Rectal smooth muscle tissue (tissue), 1 donor: ENCODE measurements at regions not wholly inside any gene's neighbourhood (a gene's known extent, or its start where the extent isn't known, plus 50 kb on each side); places are given as distances from the start of the nearest gene placed in this dataset.

ENCODE experiments used
- H3K27ac ChIP-seq: one replicate; pipeline ENCODE4 v1.7.0; 2013; ENCODE audit warnings: low read depth, low read length, inconsistent platforms
- H3K27me3 ChIP-seq: one replicate; pipeline ENCODE4 v1.7.0; 2013; ENCODE audit warnings: low read length; ENCODE audit not compliant: control insufficient read depth, insufficient read depth
- H3K36me3 ChIP-seq: one replicate; pipeline ENCODE4 v1.7.0; 2013; ENCODE audit warnings: low read length; ENCODE audit not compliant: control insufficient read depth, insufficient read depth
- H3K4me1 ChIP-seq: one replicate; pipeline ENCODE4 v1.7.0; 2013; ENCODE audit warnings: low read length; ENCODE audit not compliant: control insufficient read depth, insufficient read depth
- H3K4me3 ChIP-seq: one replicate; pipeline ENCODE4 v1.7.0; 2013; ENCODE audit warnings: low read length
- H3K9ac ChIP-seq: one replicate; pipeline ENCODE4 v1.7.0; 2013; ENCODE audit warnings: low read length

DNA sequence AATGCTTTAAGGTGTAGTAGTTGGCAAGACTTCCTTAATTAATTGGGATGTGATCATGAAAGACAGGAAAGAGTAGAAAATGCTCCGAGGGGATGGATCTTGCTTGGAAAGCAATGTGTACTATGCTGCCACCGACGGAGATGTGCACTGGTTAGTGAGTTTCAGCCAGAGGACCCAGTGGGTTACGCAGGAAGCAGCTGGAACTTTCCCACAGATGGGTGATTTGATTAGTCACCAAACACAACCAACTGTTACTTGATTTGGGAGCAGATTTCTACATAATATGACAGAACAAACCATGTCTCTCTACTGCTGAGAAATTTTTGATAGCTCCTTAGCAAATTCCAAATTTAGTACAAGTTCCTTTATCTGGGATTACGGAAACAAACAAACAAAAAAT, 245.4 kb upstream of the MCTP2 start:
- peaks cover 4% of the 10 kb centered on the region for H3K4me1 ChIP-seq
- no peaks in the 10 kb centered on the region for H3K36me3 ChIP-seq
- H3K27me3 ChIP-seq, result no peaks in the 10 kb centered on the region
- H3K9ac ChIP-seq, result no peak overlapping the region
- no peak overlapping the region for H3K27ac ChIP-seq
- H3K4me3 ChIP-seq, result no peak overlapping the region

DNA sequence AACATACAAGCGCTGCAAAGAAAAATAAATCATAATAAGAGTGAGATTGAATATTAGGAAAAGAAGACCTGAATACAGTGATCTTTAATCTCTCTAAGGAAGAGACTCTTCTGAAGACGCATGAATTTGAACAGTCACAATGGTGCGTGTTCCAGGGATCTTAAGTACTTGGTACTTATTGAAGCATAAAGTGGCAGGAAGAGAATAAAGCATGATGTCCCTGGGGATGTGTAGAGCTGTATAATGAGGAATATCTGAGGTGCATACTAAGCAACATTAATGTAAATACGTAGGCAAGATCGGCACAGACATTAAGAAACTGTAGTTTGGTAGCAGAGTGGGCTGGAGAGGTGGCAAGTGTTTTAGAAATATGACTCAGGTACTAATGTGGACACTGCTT, 246.2 kb upstream of the MCTP2 start:
- Histone ChIP-seq H3K4me1 (peaks cover 7% of the 10 kb centered on the region), H3K4me3 (no peak overlapping the region), H3K27ac (no peak overlapping the region), H3K27me3 (no peaks in the 10 kb centered on the region), H3K36me3 (no peaks in the 10 kb centered on the region), H3K9ac (no peak overlapping the region)

DNA sequence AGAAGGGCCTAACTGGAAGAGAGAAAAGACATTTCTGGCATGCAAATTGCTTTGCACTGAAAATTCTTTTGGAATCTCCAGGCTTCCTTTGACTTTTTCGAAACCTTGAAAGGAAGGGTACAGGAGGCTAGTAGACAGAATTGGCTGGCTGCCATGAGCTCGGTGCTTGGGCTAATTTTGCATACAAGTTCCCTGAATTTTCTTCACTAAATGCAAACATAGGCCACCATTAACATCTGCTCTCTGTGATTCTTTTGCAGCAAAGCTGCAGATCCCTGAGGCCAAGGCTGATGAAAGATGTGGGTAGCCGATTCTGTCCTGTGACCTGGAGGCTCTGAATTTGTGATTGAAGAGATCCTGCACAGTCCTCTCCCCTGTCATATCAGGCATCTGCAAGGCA, 247.8 kb upstream of the MCTP2 start:
- H3K9ac ChIP-seq, result no peak overlapping the region
- no peaks in the 10 kb centered on the region for H3K27me3 ChIP-seq
- peaks cover 5% of the 10 kb centered on the region for H3K4me1 ChIP-seq
- H3K4me3 ChIP-seq, result no peak overlapping the region
- no peaks in the 10 kb centered on the region for H3K36me3 ChIP-seq
- no peak overlapping the region for H3K27ac ChIP-seq

DNA sequence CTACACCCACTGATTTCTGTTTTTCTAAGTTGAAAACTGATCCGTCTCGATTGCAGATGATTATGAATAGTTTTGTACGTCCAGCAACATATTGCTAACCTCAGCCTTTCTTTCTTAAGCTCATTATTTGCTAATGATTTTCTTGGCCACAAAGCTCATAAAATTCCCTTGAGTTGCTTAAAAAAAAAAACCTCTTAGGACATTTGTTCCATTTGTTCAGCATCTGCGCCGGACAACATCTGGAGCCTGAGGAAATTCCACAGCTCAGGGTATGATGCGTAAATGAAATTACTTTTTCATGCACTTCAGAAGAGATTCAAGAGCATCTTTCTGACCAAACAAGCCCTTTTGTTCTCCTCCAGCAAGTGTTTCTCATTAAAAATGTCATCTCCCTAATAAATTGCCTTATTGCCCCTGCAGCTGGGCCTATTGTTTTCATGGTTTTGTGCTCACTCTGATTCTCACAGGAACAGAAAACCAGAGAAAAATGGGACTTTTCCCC, 249.1 kb upstream of the MCTP2 start:
- H3K36me3 ChIP-seq, result no peaks in the 10 kb centered on the region
- H3K9ac ChIP-seq, result no peak overlapping the region
- H3K4me1 ChIP-seq, result peaks cover 5% of the 10 kb centered on the region
- no peak overlapping the region for H3K4me3 ChIP-seq
- no peaks in the 10 kb centered on the region for H3K27me3 ChIP-seq
- H3K27ac ChIP-seq, result peak overlapping the region; percentile 38

DNA sequence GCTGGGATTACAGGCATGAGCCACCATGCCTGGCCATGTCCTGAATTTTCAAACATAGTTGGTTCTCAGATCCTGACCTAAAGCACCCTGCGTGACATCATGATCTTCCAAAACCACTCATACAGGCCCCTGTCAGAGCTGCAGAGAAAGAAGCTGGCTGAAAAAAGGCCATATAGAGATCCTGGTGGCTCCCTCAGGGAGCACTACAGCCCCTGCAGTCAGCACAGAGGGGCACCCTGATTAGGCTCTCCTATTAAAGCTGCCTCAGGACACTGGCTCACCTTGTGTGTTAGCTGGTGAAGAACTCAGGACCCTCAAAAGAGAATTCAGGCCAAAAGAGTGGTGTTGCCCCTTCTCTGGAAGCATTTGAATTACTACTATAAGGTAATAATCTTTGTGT, 249.7 kb upstream of the MCTP2 start:
- Histone ChIP-seq H3K27ac (peak overlapping the region; percentile 21), H3K4me3 (no peak overlapping the region), H3K27me3 (no peaks in the 10 kb centered on the region), H3K36me3 (no peaks in the 10 kb centered on the region), H3K9ac (no peak overlapping the region), H3K4me1 (peaks cover 5% of the 10 kb centered on the region)

DNA sequence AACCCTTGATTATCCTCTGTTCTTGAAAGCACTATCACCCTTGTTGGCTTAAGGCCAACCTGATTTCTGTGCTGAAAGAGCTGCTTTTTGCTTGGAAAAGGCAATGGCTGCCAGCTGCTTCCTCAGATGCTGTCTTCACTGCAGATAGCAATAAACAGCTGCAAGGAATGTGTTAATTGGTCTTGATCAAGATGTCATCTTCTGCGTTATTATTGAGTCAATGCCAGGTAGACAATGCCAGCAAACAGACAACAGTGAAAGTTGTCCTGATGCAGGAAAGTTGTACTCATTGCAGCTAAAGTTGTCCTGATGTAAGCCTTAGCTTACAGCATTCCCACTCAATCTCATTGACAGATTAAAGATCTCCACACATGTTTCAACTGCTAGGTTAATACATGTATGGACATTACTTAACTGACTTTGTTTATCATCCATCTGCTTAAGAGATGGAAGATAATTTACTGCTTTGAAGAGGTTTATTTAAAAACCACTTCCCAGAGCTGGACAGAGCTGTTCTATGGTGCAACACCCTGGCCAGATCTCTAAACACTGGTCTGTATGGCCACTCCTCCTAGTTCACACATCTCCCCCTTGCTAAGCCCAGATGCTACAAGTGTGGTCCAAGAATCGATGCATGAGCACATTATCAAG, 251.0 kb upstream of the MCTP2 start:
- H3K36me3 ChIP-seq, result no peaks in the 10 kb centered on the region
- no peak overlapping the region for H3K4me3 ChIP-seq
- peaks cover 5% of the 10 kb centered on the region for H3K4me1 ChIP-seq
- no peak overlapping the region for H3K27ac ChIP-seq
- no peaks in the 10 kb centered on the region for H3K27me3 ChIP-seq
- no peak overlapping the region for H3K9ac ChIP-seq

DNA sequence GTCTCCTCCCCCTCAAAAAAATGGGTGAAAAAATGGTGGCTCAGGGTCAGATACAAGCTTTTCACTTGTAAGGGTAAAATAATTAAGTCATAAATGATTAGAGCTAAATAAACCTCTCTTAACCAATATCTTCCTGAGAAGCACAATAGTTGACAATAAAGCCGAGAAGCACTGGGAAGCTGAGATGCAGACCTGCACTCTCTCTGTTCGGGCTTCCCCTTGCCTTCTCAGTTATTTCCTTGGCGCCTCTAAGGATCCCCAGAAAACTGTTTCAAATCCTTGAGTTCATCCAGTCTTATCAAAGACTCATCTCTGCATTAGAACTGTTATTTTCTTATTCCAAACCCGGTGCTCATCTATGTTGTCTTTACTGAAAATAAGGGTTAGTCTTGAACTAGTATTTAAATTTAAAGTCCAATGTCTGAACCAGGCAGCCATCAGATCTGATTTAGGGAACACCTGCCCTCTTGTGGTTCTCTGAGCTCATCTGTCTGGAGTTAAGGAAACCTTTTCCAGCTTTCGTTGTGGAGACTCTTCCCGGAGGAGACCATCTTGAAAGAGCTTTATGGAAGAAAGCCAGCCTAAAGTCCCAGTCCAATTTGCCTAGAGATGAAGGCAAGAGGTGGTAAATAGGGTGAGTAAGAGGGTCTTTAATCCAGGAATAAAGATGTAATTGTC, 256.4 kb upstream of the MCTP2 start:
- Histone ChIP-seq H3K9ac (no peak overlapping the region), H3K4me1 (no peaks in the 10 kb centered on the region), H3K27ac (no peak overlapping the region), H3K27me3 (no peaks in the 10 kb centered on the region), H3K36me3 (no peaks in the 10 kb centered on the region), H3K4me3 (no peak overlapping the region)

DNA sequence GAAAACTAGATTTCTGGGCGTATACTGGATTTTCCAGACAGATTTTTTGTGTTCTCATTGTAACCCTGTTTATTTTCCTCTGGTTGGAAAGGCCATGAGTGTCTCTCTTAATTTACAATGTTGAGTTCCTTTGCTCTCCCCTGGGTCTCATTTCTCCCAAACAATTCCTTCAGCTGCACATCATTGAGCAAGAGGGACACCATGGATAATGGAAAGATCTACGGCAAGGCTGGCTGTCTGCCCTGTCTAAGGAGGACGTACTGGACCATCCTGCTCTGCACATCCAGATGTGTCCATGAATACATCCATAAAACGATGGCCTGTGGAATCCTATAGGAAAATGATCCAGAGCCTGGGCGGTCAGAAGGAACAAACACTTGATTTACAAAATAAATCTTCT, 258.1 kb upstream of the MCTP2 start:
- H3K4me1 ChIP-seq, result no peaks in the 10 kb centered on the region
- no peaks in the 10 kb centered on the region for H3K36me3 ChIP-seq

DNA sequence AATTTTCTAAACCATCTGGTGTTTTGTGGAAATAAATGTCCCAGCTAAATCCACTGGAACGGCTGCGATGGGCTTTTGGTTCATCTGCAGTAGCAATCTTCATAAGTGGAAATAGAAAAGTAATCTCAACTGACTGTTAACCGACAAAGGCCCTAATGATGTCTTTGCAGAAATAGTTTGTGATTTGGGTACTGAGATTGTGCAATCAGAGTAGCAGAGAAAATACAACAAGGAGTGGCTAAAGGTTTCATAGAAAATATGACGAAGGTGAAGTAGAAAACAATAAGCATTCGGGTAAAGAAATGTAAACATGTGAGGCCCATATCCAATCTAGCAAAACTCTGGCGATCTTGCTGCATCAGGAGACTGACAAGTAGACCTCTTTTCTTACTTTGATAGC, 262.6 kb upstream of the MCTP2 start:
- H3K36me3 ChIP-seq, result no peaks in the 10 kb centered on the region
- H3K9ac ChIP-seq, result no peak overlapping the region
- H3K4me3 ChIP-seq, result no peak overlapping the region
- H3K4me1 ChIP-seq, result no peaks in the 10 kb centered on the region
- no peak overlapping the region for H3K27ac ChIP-seq
- no peaks in the 10 kb centered on the region for H3K27me3 ChIP-seq

More for the DNA sequence above, 258.1 kb upstream of the MCTP2 start:
- Histone ChIP-seq H3K4me3 (no peak overlapping the region), H3K27ac (no peak overlapping the region), H3K9ac (no peak overlapping the region), H3K27me3 (no peaks in the 10 kb centered on the region)

DNA sequence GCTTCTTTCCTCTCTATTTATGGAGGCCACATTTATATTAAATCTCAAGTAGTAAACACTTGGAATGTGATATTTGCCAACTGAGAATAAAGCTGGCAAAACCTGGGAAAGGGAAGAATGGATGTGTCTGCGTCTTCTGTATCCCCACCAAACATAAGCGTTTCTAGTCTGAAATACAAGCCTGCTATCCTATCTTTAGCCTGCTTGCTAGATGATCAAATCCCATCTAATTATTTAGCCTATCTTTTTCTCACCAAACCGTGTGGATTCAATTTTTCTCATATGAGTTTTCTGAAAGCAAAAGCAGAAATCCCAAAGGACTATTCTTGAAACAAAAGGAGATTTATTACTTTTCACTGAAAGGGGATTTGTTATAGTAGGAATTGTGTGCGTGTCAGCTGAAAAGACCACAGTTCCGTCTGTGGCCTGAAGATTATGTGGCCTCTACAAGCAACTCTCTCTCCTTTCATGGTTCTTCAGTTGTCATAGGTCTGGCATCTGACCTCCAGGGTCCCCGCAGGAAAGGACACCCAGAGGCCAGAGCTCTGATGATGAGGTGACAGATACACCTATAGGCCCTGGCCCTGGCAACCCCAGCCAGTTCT, 266.0 kb upstream of the MCTP2 start:
- Histone ChIP-seq H3K4me3 (no peak overlapping the region), H3K9ac (no peak overlapping the region), H3K4me1 (no peaks in the 10 kb centered on the region), H3K27ac (no peak overlapping the region), H3K36me3 (no peaks in the 10 kb centered on the region), H3K27me3 (no peaks in the 10 kb centered on the region)

DNA sequence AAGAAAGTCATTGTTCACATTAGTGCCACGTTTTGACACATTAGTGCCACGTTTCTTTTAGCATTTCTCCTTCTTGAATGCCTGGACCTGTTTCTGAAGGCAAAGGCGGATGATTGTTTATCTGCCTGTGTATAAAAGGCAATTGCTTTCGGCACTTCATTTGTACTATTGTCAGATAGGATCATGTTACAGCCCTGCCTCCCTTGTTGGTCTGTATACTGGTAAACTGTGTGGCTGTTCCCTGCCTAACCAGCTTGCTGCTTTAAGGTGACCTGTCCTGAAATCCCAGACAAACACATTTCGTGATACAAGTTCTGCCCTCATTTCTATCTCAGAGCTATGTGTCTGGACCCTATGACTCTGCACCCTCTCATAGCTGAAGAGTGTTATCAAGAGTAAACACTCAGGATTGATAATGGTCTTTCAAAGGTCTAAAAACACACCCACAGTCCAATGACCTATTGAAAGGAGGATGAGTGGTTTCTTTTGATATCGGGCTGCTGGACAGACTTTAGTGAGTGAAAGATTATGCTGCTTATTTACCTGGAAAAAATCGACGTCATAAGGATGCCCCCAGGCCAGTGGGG, 276.3 kb upstream of the MCTP2 start:
- no peak overlapping the region for H3K9ac ChIP-seq
- no peak overlapping the region for H3K27ac ChIP-seq
- no peaks in the 10 kb centered on the region for H3K36me3 ChIP-seq
- H3K27me3 ChIP-seq, result no peaks in the 10 kb centered on the region
- H3K4me1 ChIP-seq, result no peaks in the 10 kb centered on the region
- H3K4me3 ChIP-seq, result no peak overlapping the region

DNA sequence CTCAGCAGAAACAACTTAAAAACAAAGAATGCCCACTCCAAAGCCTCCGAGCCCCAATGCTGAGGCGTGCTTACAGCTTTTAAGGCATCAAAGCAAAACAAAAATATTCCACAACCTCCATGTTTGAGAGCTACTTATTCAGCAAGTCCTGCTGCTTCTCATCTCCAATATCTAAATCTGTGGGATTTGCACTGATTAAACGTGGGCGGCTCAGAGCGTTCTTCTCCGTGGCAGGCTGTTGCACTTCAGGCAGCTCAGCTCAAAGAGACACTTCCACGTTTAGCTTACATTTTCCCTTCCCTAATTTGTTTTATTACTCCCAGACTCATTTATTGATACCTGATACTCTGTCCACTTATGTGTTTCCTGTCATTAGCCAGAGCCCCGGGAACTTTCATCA, 282.6 kb upstream of the MCTP2 start:
- no peak overlapping the region for H3K9ac ChIP-seq
- no peaks in the 10 kb centered on the region for H3K4me1 ChIP-seq
- no peaks in the 10 kb centered on the region for H3K27me3 ChIP-seq
- H3K4me3 ChIP-seq, result no peak overlapping the region
- no peak overlapping the region for H3K27ac ChIP-seq
- no peaks in the 10 kb centered on the region for H3K36me3 ChIP-seq
